ENCODE measurements at regions not wholly inside any gene's neighbourhood (a gene's known extent, or its start where the extent isn't known, plus 50 kb on each side); places are given as distances from the start of the nearest gene placed in this dataset.

DNA sequence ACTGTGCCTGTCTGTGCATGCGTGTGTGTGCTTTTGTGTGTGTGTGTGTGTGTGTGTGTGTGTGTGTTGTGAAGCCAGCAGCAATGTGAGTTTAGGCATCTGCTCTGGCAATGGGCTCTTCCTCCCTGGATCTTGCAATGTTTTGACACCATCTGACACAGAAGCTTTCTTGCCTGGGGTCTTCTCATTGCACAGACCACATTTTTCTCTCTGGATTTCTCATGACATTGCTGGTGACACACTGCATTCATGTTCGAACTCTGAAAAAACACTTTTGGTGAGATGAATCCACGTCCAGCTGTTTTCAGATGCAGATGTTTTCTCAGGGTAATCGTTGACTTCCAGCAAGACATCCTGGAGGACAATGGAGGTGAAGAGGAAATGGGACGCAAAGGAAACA lies 63.0 kb upstream of the FZD8 start:
- H3K4me1 ChIP-seq: no peaks in the 10 kb centered on the region
- H3K36me3 ChIP-seq: no peaks in the 10 kb centered on the region
- TF ChIP-seq, protein P1, sequence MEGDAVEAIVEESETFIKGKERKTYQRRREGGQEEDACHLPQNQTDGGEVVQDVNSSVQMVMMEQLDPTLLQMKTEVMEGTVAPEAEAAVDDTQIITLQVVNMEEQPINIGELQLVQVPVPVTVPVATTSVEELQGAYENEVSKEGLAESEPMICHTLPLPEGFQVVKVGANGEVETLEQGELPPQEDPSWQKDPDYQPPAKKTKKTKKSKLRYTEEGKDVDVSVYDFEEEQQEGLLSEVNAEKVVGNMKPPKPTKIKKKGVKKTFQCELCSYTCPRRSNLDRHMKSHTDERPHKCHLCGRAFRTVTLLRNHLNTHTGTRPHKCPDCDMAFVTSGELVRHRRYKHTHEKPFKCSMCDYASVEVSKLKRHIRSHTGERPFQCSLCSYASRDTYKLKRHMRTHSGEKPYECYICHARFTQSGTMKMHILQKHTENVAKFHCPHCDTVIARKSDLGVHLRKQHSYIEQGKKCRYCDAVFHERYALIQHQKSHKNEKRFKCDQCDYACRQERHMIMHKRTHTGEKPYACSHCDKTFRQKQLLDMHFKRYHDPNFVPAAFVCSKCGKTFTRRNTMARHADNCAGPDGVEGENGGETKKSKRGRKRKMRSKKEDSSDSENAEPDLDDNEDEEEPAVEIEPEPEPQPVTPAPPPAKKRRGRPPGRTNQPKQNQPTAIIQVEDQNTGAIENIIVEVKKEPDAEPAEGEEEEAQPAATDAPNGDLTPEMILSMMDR (IDR thresholded peaks at IDR 0.05): no peak
- H3K27me3 ChIP-seq: no peaks in the 10 kb centered on the region
- no peak overlapping the region for H3K4me3 ChIP-seq
- no peak overlapping the region for H3K27ac ChIP-seq
- no peak for DNase-seq
- no peak overlapping the region for H3K9ac ChIP-seq (ENCODE audit: low read depth in 2 of 2, low read length in 2 of 2)
- H3K9me3 ChIP-seq: no peaks in the 10 kb centered on the region
- intact Hi-C loops (cut with DNase I): no loop called here

DNA sequence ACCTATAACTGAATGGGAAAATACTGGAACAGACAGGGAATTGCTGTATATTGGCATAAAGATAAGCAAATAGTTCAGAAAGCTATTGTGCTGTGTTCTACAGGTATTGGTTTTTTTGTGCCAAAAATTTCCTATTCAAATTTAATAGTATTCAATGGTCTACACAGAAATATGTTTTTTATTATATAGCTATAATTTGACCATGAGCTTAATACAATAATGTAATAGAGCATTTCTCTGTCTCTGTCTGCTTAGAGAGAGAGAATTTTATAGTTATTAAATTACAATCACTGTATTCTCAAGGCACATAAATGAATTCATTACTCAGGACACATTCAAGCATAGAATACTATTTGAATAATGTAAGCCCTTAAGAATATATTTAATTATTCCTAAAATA lies 62.3 kb upstream of the FZD8 start:
- no peaks in the 10 kb centered on the region for H3K9me3 ChIP-seq
- DNase-seq: no peak
- H3K36me3 ChIP-seq: no peaks in the 10 kb centered on the region
- H3K4me1 ChIP-seq: no peaks in the 10 kb centered on the region
- H3K4me3 ChIP-seq: no peak overlapping the region
- no peak overlapping the region for H3K9ac ChIP-seq (ENCODE audit: low read depth in 2 of 2, low read length in 2 of 2)
- no peaks in the 10 kb centered on the region for H3K27me3 ChIP-seq
- intact Hi-C loops (cut with DNase I): no loop called here
- H3K27ac ChIP-seq: no peak overlapping the region
- TF ChIP-seq, protein P1 (IDR thresholded peaks at IDR 0.05): no peak

DNA sequence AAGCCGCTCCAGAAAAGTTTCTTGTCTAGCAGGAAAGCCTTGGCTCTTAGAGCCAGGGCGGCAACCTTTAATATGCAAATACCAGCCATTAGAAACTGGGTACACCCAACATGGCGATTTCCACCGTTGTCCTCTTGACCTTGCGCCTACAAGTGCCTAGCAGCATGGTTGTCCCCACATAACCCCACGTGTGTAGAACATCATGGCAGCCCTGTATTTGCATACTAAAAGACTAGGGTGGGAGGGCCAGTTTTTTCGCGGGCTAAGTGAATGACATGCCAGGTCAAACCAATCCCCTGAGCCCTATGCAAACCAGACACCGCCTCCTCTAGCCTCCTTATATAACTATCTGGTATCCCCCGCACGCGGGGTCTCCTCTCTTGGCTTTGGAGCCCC lies 58.4 kb upstream of the FZD8 start:
- Histone ChIP-seq H3K27me3 (no peaks in the 10 kb centered on the region), H3K36me3 (no peaks in the 10 kb centered on the region), H3K4me1 (no peaks in the 10 kb centered on the region), H3K9ac (ENCODE audit: low read depth in 2 of 2, low read length in 2 of 2) (no peak overlapping the region), H3K9me3 (no peaks in the 10 kb centered on the region), H3K4me3 (no peak overlapping the region), H3K27ac (no peak overlapping the region)
- TF ChIP-seq, protein P1 (IDR thresholded peaks at IDR 0.05): no peak
- intact Hi-C loops (cut with DNase I): no loop called here
- DNase-seq: no peak

DNA sequence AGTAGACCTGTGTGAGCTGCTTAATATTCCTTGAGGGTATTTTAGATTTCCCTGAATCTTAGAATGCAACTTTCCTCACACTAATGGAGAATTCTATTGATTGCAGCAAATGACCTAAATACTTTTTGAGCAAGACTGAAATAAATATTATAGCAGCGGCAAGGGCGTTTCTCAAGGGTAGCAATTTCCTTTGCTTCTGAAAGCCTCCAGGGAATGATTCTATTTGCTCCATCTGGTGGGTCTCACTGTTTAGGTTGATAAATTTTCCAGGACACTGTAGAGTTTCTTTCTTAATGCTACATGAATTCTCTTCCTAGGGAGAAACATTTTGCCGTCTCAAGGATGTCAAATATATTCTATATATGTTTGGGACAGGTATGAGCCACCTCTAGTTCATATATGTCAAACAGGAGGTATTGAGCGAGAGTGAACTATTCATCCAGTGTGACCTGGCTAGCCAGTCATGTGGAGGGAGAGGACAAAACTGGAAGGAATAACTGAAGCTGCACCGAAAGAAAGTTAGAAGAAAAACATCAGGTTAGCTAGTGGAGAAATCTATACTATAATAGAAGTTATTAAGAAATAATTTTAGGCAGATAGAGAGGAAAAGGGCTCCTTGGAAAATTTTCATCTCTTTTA lies 57.9 kb upstream of the FZD8 start:
- TF ChIP-seq, protein P1 (IDR thresholded peaks at IDR 0.05): no peak
- no peaks in the 10 kb centered on the region for H3K27me3 ChIP-seq
- no peak overlapping the region for H3K27ac ChIP-seq
- H3K9me3 ChIP-seq: no peaks in the 10 kb centered on the region
- intact Hi-C loops (cut with DNase I): no loop called here
- no peak for DNase-seq
- no peak overlapping the region for H3K4me3 ChIP-seq
- H3K36me3 ChIP-seq: no peaks in the 10 kb centered on the region
- no peak overlapping the region for H3K9ac ChIP-seq (ENCODE audit: low read depth in 2 of 2, low read length in 2 of 2)
- no peaks in the 10 kb centered on the region for H3K4me1 ChIP-seq

DNA sequence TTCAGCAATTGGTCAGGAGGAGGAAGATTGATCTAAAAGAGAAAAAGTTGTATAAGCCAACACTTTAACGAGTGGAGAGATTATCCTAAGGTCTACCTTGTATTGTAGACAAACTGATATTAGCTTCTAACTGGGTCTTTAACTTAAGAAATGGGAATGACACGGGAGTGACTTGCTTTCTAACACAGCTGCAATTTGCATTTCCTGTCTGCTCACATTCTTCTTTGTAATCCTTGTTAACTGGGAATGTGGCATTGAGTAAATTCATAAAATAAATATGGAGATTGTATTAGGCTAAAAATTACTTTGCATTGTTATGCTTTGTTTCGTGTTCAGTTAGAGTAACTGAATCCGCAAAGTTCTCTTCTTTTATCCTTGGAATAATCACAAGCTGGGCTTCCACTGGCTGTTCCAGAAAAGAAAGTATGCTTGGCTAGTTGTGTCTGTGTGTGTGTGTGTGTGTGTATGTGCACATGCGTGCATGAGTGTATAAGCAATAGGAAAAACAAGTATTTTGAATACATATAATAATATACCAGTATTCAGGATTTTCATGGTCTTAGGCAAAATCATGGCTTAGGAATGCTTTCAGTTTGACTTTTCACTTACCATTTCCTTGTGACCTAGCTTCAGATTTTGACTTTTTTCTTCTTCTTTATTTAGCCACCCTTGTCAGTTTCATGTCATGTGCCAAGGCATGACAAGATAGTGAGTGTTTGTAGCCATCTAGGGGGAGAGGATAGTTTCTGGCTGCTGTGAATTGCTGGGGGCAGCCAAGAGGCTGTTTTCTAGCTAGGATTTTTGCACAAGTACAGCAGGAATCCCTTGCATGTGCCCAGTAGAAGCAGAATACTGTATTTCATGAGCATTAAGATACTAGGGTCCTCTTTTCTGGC lies 54.5 kb upstream of the FZD8 start:
- H3K4me1 ChIP-seq: no peaks in the 10 kb centered on the region
- no peak overlapping the region for H3K9ac ChIP-seq (ENCODE audit: low read depth in 2 of 2, low read length in 2 of 2)
- TF ChIP-seq, protein P1 (IDR thresholded peaks at IDR 0.05): no peak
- no peaks in the 10 kb centered on the region for H3K36me3 ChIP-seq
- H3K27ac ChIP-seq: no peak overlapping the region
- intact Hi-C loops (cut with DNase I): no loop called here
- H3K4me3 ChIP-seq: no peak overlapping the region
- H3K27me3 ChIP-seq: no peaks in the 10 kb centered on the region
- DNase-seq: no peak
- no peaks in the 10 kb centered on the region for H3K9me3 ChIP-seq
